H1 (cell line): ENCODE measurements at regions not wholly inside any gene's neighbourhood (a gene's known extent, or its start where the extent isn't known, plus 50 kb on each side); places are given as distances from the start of the nearest gene placed in this dataset.

Source experiments
- CTCF ChIA-PET: fragments of 300-600 bp; sonication (Branson Sonifier 250); formaldehyde crosslinking; loops from one replicate; lab custom pipeline; 2021; ENCODE audit not compliant: partially characterized antibody; lab: Charles Lee
- POLR2A ChIA-PET: fragments of 300-600 bp; sonication (Branson Sonifier 250); formaldehyde crosslinking; loops from one replicate; lab custom pipeline; 2021; ENCODE audit warnings: inconsistent platforms; ENCODE audit not compliant: partially characterized antibody; lab: Charles Lee
- DNase-seq, 2 experiments: peaks; one replicate each; pipeline versions ENCODE4 v3.0.0 to v3.0.0-alpha.2; 2010 to 2022; ENCODE audit warnings: low spot score in 2 of 2, low read depth in 1 of 2, mixed read lengths in 1 of 2
- FAIRE-seq: peaks from 2 replicates; lab custom pipeline; 2011; peaks lifted over from hg19 to GRCh38; lab: Jason Lieb, UNC
- H2AFZ ChIP-seq: 2 replicates; pipeline ENCODE4 v1.8.1; 2012; ENCODE audit warnings: low read length, inconsistent platforms
- H2AK5ac ChIP-seq: 2 replicates; pipeline ENCODE4 v1.6.1; 2013; ENCODE audit warnings: low read depth, low read length
- H2BK120ac ChIP-seq: replicated peaks from 2 replicates; pipeline ENCODE3; 2013; ENCODE audit warnings: low read depth, low read length, inconsistent platforms
- H2BK12ac ChIP-seq: 2 replicates; pipeline ENCODE4 v1.6.1; 2013; ENCODE audit warnings: low read depth, low read length
- H2BK15ac ChIP-seq: 2 replicates; pipeline ENCODE4 v1.6.1; 2013; ENCODE audit warnings: low read length
- H2BK20ac ChIP-seq: 2 replicates; pipeline ENCODE4 v1.6.1; 2013; ENCODE audit warnings: low read length
- H2BK5ac ChIP-seq: 2 replicates; pipeline ENCODE4 v1.6.1; 2013; ENCODE audit warnings: low read depth, low read length
- H3K14ac ChIP-seq: 2 replicates; pipeline ENCODE4 v1.6.1; 2013; ENCODE audit warnings: inconsistent platforms; ENCODE audit not compliant: insufficient read length
- H3K18ac ChIP-seq: 2 replicates; pipeline ENCODE4 v1.6.1; 2013; ENCODE audit warnings: low read length; ENCODE audit errors: extremely low read depth
- H3K23ac ChIP-seq: 2 replicates; pipeline ENCODE4 v1.6.1; 2013; ENCODE audit warnings: inconsistent platforms; ENCODE audit not compliant: insufficient read length
- H3K23me2 ChIP-seq: 2 replicates; pipeline ENCODE4 v1.6.1; 2013; ENCODE audit warnings: low read depth, low read length
- H3K27ac ChIP-seq: 2 replicates; pipeline ENCODE4 v1.6.1; 2011; ENCODE audit warnings: low read depth, low read length, inconsistent platforms
- H3K27me3 ChIP-seq, 4 experiments: replicated peaks in 1 of 4; 1 replicate in 1 of 4; 2 replicates in 3 of 4; pipeline versions ENCODE4 v1.6.1 to v1.8.1; 2011 to 2013; ENCODE audit warnings: low read length in 3 of 4, mild to moderate bottlenecking in 3 of 4, inconsistent platforms in 2 of 4, mixed read lengths in 2 of 4, moderate library complexity in 1 of 4; ENCODE audit not compliant: control insufficient read depth in 3 of 4, insufficient read depth in 3 of 4; ENCODE audit errors: extremely low read depth in 1 of 4
- H3K36me3 ChIP-seq, 4 experiments: 2 replicates each; pipeline versions ENCODE4 v1.6.1 to v1.8.1; 2011 to 2013; ENCODE audit warnings: mild to moderate bottlenecking in 4 of 4, low read length in 3 of 4, moderate library complexity in 2 of 4, control low read depth in 1 of 4, inconsistent platforms in 1 of 4; ENCODE audit not compliant: insufficient read depth in 4 of 4, control insufficient read depth in 2 of 4
- H3K4ac ChIP-seq: replicated peaks from 2 replicates; pipeline ENCODE3; 2013; ENCODE audit warnings: low read length, low read depth, mixed read lengths, inconsistent platforms; ENCODE audit not compliant: insufficient read length
- H3K4me1 ChIP-seq, 4 experiments: replicated peaks in 1 of 4; 1 replicate in 1 of 4; 2 replicates in 3 of 4; pipeline versions ENCODE4 v1.6.1 to v1.8.1; 2011 to 2013; ENCODE audit warnings: low read length in 3 of 4, inconsistent platforms in 2 of 4, mixed read lengths in 1 of 4; ENCODE audit not compliant: insufficient read depth in 4 of 4, control insufficient read depth in 3 of 4
- H3K4me2 ChIP-seq, 2 experiments: 2 replicates each; pipeline versions ENCODE4 v1.6.1 to v1.8.1; 2011 to 2013; ENCODE audit warnings: low read depth in 2 of 2, low read length in 2 of 2, control low read depth in 1 of 2, inconsistent platforms in 1 of 2, mild to moderate bottlenecking in 1 of 2; ENCODE audit not compliant: insufficient read depth in 1 of 2
- H3K4me3 ChIP-seq, 4 experiments: fragments of 200-600, 300-600 bp in 1 of 4; sonication (generic), shearing (Covaris generic), sonication (Bioruptor Twin) in 1 of 4; 2 replicates each; pipeline versions ENCODE4 v1.5.1 to v1.8.1; 2011 to 2016; ENCODE audit warnings: low read length in 4 of 4, low read depth in 3 of 4, control low read depth in 2 of 4, inconsistent platforms in 2 of 4, mild to moderate bottlenecking in 2 of 4, mixed read lengths in 1 of 4, moderate library complexity in 1 of 4; ENCODE audit not compliant: insufficient read depth in 2 of 4; ENCODE audit errors: extremely low read depth in 1 of 4
- H3K56ac ChIP-seq: replicated peaks from 2 replicates; pipeline ENCODE3; 2013; ENCODE audit warnings: low read depth, mild to moderate bottlenecking, mixed read lengths, low read length, inconsistent platforms; ENCODE audit not compliant: insufficient read length
- H3K79me1 ChIP-seq: 2 replicates; pipeline ENCODE4 v1.6.1; 2013; ENCODE audit warnings: low read depth, low read length, control low read depth
- H3K79me2 ChIP-seq, 2 experiments: 2 replicates each; pipeline versions ENCODE4 v1.6.1 to v1.8.1; 2012 to 2013; ENCODE audit warnings: low read length in 2 of 2, mild to moderate bottlenecking in 2 of 2, inconsistent platforms in 1 of 2; ENCODE audit not compliant: insufficient read depth in 2 of 2, control insufficient read depth in 1 of 2
- H3K9ac ChIP-seq, 4 experiments: replicated peaks in 1 of 4; 1 replicate in 1 of 4; 2 replicates in 3 of 4; pipeline versions ENCODE4 v1.6.1 to v1.8.1; 2011 to 2013; ENCODE audit warnings: low read depth in 3 of 4, low read length in 3 of 4, control low read depth in 2 of 4, mild to moderate bottlenecking in 2 of 4, moderate library complexity in 2 of 4, inconsistent platforms in 1 of 4; ENCODE audit errors: extremely low read depth in 1 of 4
- H3K9me3 ChIP-seq, 2 experiments: 2 replicates each; pipeline versions ENCODE4 v1.6.1 to v1.8.1; 2012 to 2013; ENCODE audit warnings: mild to moderate bottlenecking in 2 of 2, moderate library complexity in 2 of 2, control low read depth in 1 of 2, inconsistent platforms in 1 of 2, low read depth in 1 of 2, low read length in 1 of 2, mixed read lengths in 1 of 2; ENCODE audit not compliant: insufficient read depth in 2 of 2
- H4K20me1 ChIP-seq, 2 experiments: replicated peaks in 1 of 2; 2 replicates each; pipeline versions ENCODE3 to v1.8.1; 2011 to 2013; ENCODE audit warnings: inconsistent platforms in 2 of 2, low read length in 2 of 2, mild to moderate bottlenecking in 1 of 2; ENCODE audit not compliant: insufficient read depth in 2 of 2, control insufficient read depth in 1 of 2
- H4K5ac ChIP-seq: 2 replicates; pipeline ENCODE4 v1.6.1; 2013; ENCODE audit warnings: low read length, low read depth, mixed read lengths, inconsistent platforms; ENCODE audit not compliant: insufficient read length
- H4K8ac ChIP-seq: 2 replicates; pipeline ENCODE4 v1.8.0; 2013; ENCODE audit warnings: mild to moderate bottlenecking, moderate library complexity, low read length, inconsistent platforms; ENCODE audit not compliant: insufficient read depth; ENCODE audit errors: extremely low read depth
- H4K91ac ChIP-seq: replicated peaks from 2 replicates; pipeline ENCODE3; 2013; ENCODE audit warnings: low read length, mixed read lengths, inconsistent platforms; ENCODE audit not compliant: insufficient read length
- CREB1 ChIP-seq: IDR thresholded peaks from 2 replicates; pipeline ENCODE4 v1.6.1; 2012; ENCODE audit warnings: inconsistent platforms
- GABPA ChIP-seq: IDR thresholded peaks from 2 replicates; pipeline ENCODE4 v1.6.1; 2011; ENCODE audit warnings: mild to moderate bottlenecking, low read length, moderate library complexity, borderline replicate concordance; ENCODE audit not compliant: insufficient read depth
- GTF2F1 ChIP-seq: IDR thresholded peaks from 2 replicates; pipeline ENCODE4 v1.6.1; 2012; ENCODE audit warnings: low read depth, low read length, improper control_type of control experiment, borderline replicate concordance
- JUN ChIP-seq: IDR thresholded peaks from 2 replicates; pipeline ENCODE4 v1.6.1; 2011; ENCODE audit warnings: low read depth, mild to moderate bottlenecking, improper control_type of control experiment, low read length
- KDM4A ChIP-seq: IDR thresholded peaks from one replicate; pipeline ENCODE4 v1.7.1; 2012; ENCODE audit warnings: low read depth, mild to moderate bottlenecking, moderate library complexity, low read length, inconsistent platforms; ENCODE audit not compliant: severe bottlenecking
- MAX ChIP-seq: IDR thresholded peaks from 2 replicates; pipeline ENCODE4 v1.6.1; 2012; ENCODE audit warnings: inconsistent platforms
- PHF8 ChIP-seq: fragments of 200-600 bp; sonication (generic); conservative IDR thresholded peaks from 2 replicates; pipeline ENCODE4 v1.7.1; 2012; ENCODE audit warnings: low read depth, mild to moderate bottlenecking, inconsistent platforms, low read length, moderate library complexity
- RAD21 ChIP-seq, 2 experiments: IDR thresholded peaks in 1 of 2; conservative IDR thresholded peaks in 1 of 2; 2 replicates each; pipeline ENCODE4 v1.6.1; 2011; ENCODE audit warnings: low read depth in 2 of 2, low read length in 2 of 2, improper control_type of control experiment in 1 of 2, inconsistent platforms in 1 of 2, mild to moderate bottlenecking in 1 of 2, moderate library complexity in 1 of 2
- RXRA ChIP-seq: IDR thresholded peaks from 2 replicates; pipeline ENCODE4 v1.6.1; 2011; ENCODE audit warnings: low read depth, mild to moderate bottlenecking, low read length, moderate library complexity; ENCODE audit not compliant: insufficient read depth
- SIRT6 ChIP-seq: IDR thresholded peaks from one replicate; pipeline ENCODE4 v1.7.1; 2012; ENCODE audit warnings: low read length, inconsistent platforms
- SP4 ChIP-seq: IDR thresholded peaks from 2 replicates; pipeline ENCODE4 v1.6.1; 2012; ENCODE audit warnings: low read length, inconsistent platforms
- TAF1 ChIP-seq: IDR thresholded peaks from 2 replicates; pipeline ENCODE4 v1.6.1; 2011; ENCODE audit warnings: mild to moderate bottlenecking, low read depth, low read length
- TBP ChIP-seq: IDR thresholded peaks from 2 replicates; pipeline ENCODE4 v1.6.1; 2011; ENCODE audit warnings: low read depth, low read length, improper control_type of control experiment
- TCF12 ChIP-seq: IDR thresholded peaks from 2 replicates; pipeline ENCODE4 v1.6.1; 2011; ENCODE audit warnings: low read depth, mild to moderate bottlenecking, low read length
- YY1 ChIP-seq: IDR thresholded peaks from 2 replicates; pipeline ENCODE4 v1.6.1; 2011; ENCODE audit warnings: low read depth, mild to moderate bottlenecking, low read length
- WGBS, 2 experiments: shearing (Covaris generic) in 1 of 2; methylation state at CpG; one replicate each; pipeline versions ENCODE4 v1.1.6 to v1.1.7; 2013 to 2015; ENCODE audit warnings: low lambda C conversion rate in 2 of 2, mixed read lengths in 2 of 2, inconsistent platforms in 1 of 2, low coverage in 1 of 2, missing lambda C conversion rate in 1 of 2; ENCODE audit not compliant: insufficient replicate concordance in 2 of 2, insufficient coverage in 1 of 2, insufficient read length in 1 of 2; ENCODE audit errors: extremely low coverage in 1 of 2, missing lambda C conversion rate in 1 of 2; 5-methylcytosine and 5-hydroxymethylcytosine counted together

GRCh38 chr12:77237896-77238295, 172.5 kb upstream of the E2F7 start:
- Histone ChIP-seq H3K56ac (no peak overlapping the region), H3K14ac (no peak overlapping the region), H3K18ac (peak overlapping the region; percentile 55), H3K4me1 (peaks cover 2 to 7% (median 4%) of the 10 kb centered on the region in 4 experiments; a peak in 4 of 7 replicates), H3K23ac (no peak overlapping the region), H2BK12ac (peak overlapping the region; percentile 88), H2AK5ac (no peak overlapping the region; the same call in 1 of the 2 replicates), H3K36me3 (no peaks in the 10 kb centered on the region), H3K9ac (no peak overlapping the region), H3K4ac (peak overlapping the region; percentile 10), H3K4me2 (peak overlapping the region in 1 of 2 experiments; percentile 47; a peak in 2 of 4 replicates), H3K79me2 (no peaks in the 10 kb centered on the region), H2BK15ac (0 out of 2 replicates have a peak overlapping the region, but pooled peaks have one; percentile 68), H4K91ac (peak overlapping the region; percentile 72), H2BK20ac (peak overlapping the region; percentile 49; the same call in 1 of the 2 replicates), H3K79me1 (no peaks in the 10 kb centered on the region), H4K20me1 (no peaks in the 10 kb centered on the region), H3K27ac (no peak overlapping the region), H2AFZ (peak overlapping the region; percentile 58; the same call in 1 of the 2 replicates), H3K23me2 (no peaks in the 10 kb centered on the region; the same call in 1 of the 2 replicates), H3K9me3 (no peaks in the 10 kb centered on the region), H2BK5ac (no peak overlapping the region; the same call in 1 of the 2 replicates), H3K4me3 (no peak overlapping the region), H3K27me3 (no peaks in the 10 kb centered on the region), H4K5ac (peak overlapping the region; percentile 2), H2BK120ac (peak overlapping the region; percentile 45), H4K8ac (no peak overlapping the region)
- ChIA-PET CTCF (no interaction called here), POLR2A (no interaction called here)
- 93% methylated on average over 1 of the region's 1 CpG; no CpG with 5 or more reads in 1 of the 2 experiments for WGBS, 2 experiments
- DNase-seq, result no peak
- FAIRE-seq, result no peak
- no peak for TF ChIP-seq KDM4A
- TF ChIP-seq GABPA, result no peak
- no peak for TF ChIP-seq PHF8
- TF ChIP-seq MAX, result no peak
- TF ChIP-seq RXRA, result no peak
- no peak for TF ChIP-seq SIRT6
- no peak for TF ChIP-seq TAF1
- no peak for TF ChIP-seq TBP
- no peak for TF ChIP-seq TCF12
- no peak for TF ChIP-seq YY1
- no peak for TF ChIP-seq CREB1
- no peak for TF ChIP-seq JUN
- TF ChIP-seq SP4, result no peak
- no peak for TF ChIP-seq RAD21 (IDR thresholded peaks at IDR 0.05 in 1 of 2, conservative IDR thresholded peaks at IDR 0.05 in 1 of 2; ENCODE audit: low read depth in 2 of 2, low read length in 2 of 2)
- TF ChIP-seq GTF2F1, result no peak
